ENCODE measurements at regions not wholly inside any gene's neighbourhood (a gene's known extent, or its start where the extent isn't known, plus 50 kb on each side); places are given as distances from the start of the nearest gene placed in this dataset.

DNA sequence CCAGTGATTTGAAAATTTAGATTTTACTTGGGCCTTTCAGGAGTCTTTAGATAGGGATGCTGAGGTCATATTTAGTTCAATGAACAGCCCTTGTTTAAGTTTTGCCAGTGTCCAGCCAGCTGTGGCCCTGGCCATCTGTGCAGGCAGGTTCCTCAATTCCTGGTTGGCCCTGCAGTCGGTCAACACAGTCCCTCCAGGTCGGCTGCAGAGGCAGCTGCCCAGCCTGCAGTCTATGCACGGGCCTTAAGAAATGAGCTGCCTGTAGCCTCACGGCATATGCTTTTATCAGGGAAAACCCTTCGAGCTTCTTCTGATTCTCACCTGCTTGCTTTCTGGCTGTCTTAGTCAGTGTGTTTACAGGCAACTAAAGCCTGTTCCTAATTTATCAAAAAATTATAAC lies 199.2 kb upstream of the TPM1 start:
- TF ChIP-seq CTCF (IDR thresholded peaks at IDR 0.05; ENCODE audit: poor library complexity) (no peak), EZH2phosphoT487 (IDR thresholded peaks at IDR 0.05; ENCODE audit: low read depth, severe bottlenecking, unreplicated experiment) (no peak), EZH2 (IDR thresholded peaks at IDR 0.05; ENCODE audit: borderline replicate concordance) (no peak)
